Type B pancreatic cell (in vitro differentiated cells): ENCODE measurements at regions not wholly inside any gene's neighbourhood (a gene's known extent, or its start where the extent isn't known, plus 50 kb on each side); places are given as distances from the start of the nearest gene placed in this dataset.

Source experiments
- DNase-seq: peaks from one replicate; pipeline ENCODE4 v3.0.0; 2021; ENCODE audit warnings: mixed read lengths; ENCODE audit not compliant: unreplicated experiment; ENCODE audit errors: extremely low spot score
- H3K27ac Mint-ChIP-seq: 2 replicates; pipeline ENCODE4 v1.8.0; 2021; ENCODE audit warnings: mild to moderate bottlenecking, mixed read lengths
- H3K27me3 Mint-ChIP-seq: 2 replicates; pipeline ENCODE4 v1.8.0; 2021; ENCODE audit warnings: mixed read lengths
- H3K36me3 Mint-ChIP-seq: 2 replicates; pipeline ENCODE4 v1.8.0; 2021; ENCODE audit warnings: mixed read lengths
- H3K4me1 Mint-ChIP-seq: one replicate; pipeline ENCODE4 v1.8.0; 2021; ENCODE audit warnings: mixed read lengths; ENCODE audit not compliant: unreplicated experiment
- H3K4me3 Mint-ChIP-seq: 2 replicates; pipeline ENCODE4 v1.8.0; 2021; ENCODE audit warnings: mild to moderate bottlenecking, mixed read lengths
- H3K9me3 Mint-ChIP-seq: 2 replicates; pipeline ENCODE4 v1.8.0; 2021; ENCODE audit warnings: mixed read lengths
- CTCF ChIP-seq: fragments of 200-600 bp; sonication (generic); conservative IDR thresholded peaks from 2 replicates; pipeline ENCODE4 v1.5.0; 2021; ENCODE audit warnings: antibody characterized with exemption, mild to moderate bottlenecking

- Mint-ChIP-seq H3K27me3 (no peaks in the 10 kb centered on the region), H3K27ac (no peak overlapping the region)
These were observed 99.1 kb upstream of the MTNR1B start for GRCh38 chr11:92870196-92870832.

GRCh38 chr11:92873551-92873950 lies 95.9 kb upstream of the MTNR1B start:
- Mint-ChIP-seq H3K36me3 (peaks cover 10% of the 10 kb centered on the region), H3K9me3 (no peaks in the 10 kb centered on the region), H3K27me3 (no peaks in the 10 kb centered on the region), H3K4me1 (peaks cover 16% of the 10 kb centered on the region), H3K27ac (no peak overlapping the region), H3K4me3 (no peak overlapping the region)
- no peak for DNase-seq
- no peak for TF ChIP-seq CTCF

More at GRCh38 chr11:92870196-92870832, 99.1 kb upstream of the MTNR1B start:
- DNase-seq, result no peak
- no peak overlapping the region for H3K4me3 Mint-ChIP-seq
- peaks cover 15% of the 10 kb centered on the region for H3K36me3 Mint-ChIP-seq
- no peak for TF ChIP-seq CTCF
- H3K4me1 Mint-ChIP-seq, result peaks cover 24% of the 10 kb centered on the region
- H3K9me3 Mint-ChIP-seq, result no peaks in the 10 kb centered on the region

GRCh38 chr11:92875473-92875872 lies 94.0 kb upstream of the MTNR1B start:
- H3K9me3 Mint-ChIP-seq, result peaks cover 4% of the 10 kb centered on the region
- DNase-seq, result no peak
- no peaks in the 10 kb centered on the region for H3K27me3 Mint-ChIP-seq
- H3K36me3 Mint-ChIP-seq, result peaks cover 8% of the 10 kb centered on the region
- TF ChIP-seq CTCF, result no peak
- no peak overlapping the region for H3K27ac Mint-ChIP-seq
- no peak overlapping the region for H3K4me3 Mint-ChIP-seq
- H3K4me1 Mint-ChIP-seq, result peaks cover 6% of the 10 kb centered on the region

- Mint-ChIP-seq H3K4me3 (no peak overlapping the region), H3K27me3 (no peaks in the 10 kb centered on the region), H3K27ac (no peak overlapping the region), H3K36me3 (peaks cover 22% of the 10 kb centered on the region), H3K4me1 (no peaks in the 10 kb centered on the region), H3K9me3 (peaks cover 4% of the 10 kb centered on the region)
- no peak for DNase-seq
- no peak for TF ChIP-seq CTCF
These were observed 90.4 kb upstream of the MTNR1B start for GRCh38 chr11:92879086-92879485.

GRCh38 chr11:92880381-92880780 lies 89.1 kb upstream of the MTNR1B start:
- Mint-ChIP-seq H3K36me3 (peaks cover 31% of the 10 kb centered on the region), H3K9me3 (peaks cover 4% of the 10 kb centered on the region), H3K4me1 (no peaks in the 10 kb centered on the region), H3K27me3 (no peaks in the 10 kb centered on the region), H3K4me3 (no peak overlapping the region), H3K27ac (no peak overlapping the region)
- no peak for TF ChIP-seq CTCF
- DNase-seq, result no peak
